K562 (cell line): ENCODE measurements at regions not wholly inside any gene's neighbourhood (a gene's known extent, or its start where the extent isn't known, plus 50 kb on each side); places are given as distances from the start of the nearest gene placed in this dataset.

ENCODE experiments used
- E2F4 ChIP-seq: sonication (generic); formaldehyde crosslinking; IDR thresholded peaks from 2 replicates; pipeline ENCODE4 v1.8.0; 2022; ENCODE audit warnings: mild to moderate bottlenecking, low read depth, missing genetic modification reagents
- FOS ChIP-seq: IDR thresholded peaks from 3 replicates; pipeline ENCODE4 v1.6.1; 2011; ENCODE audit not compliant: insufficient read length; ENCODE audit errors: extremely low read depth
- HDAC2 ChIP-seq: fragments of 450-650 bp; IDR thresholded peaks from 2 replicates; pipeline ENCODE4 v1.6.1; 2016; ENCODE audit warnings: mild to moderate bottlenecking
- ILF3 ChIP-seq: fragments of 450-650 bp; IDR thresholded peaks from 2 replicates; pipeline ENCODE4 v1.6.1; 2018; ENCODE audit warnings: antibody characterized with exemption, mild to moderate bottlenecking, moderate library complexity, borderline replicate concordance
- POLR2A ChIP-seq: fragments of 450-650 bp; conservative IDR thresholded peaks from 2 replicates; pipeline ENCODE4 v1.6.1; 2016
- RAD21 ChIP-seq, 2 experiments: fragments of 250-450 bp in 1 of 2; fragments of 450-650 bp in 1 of 2; sonication (Bioruptor Pico) in 1 of 2; formaldehyde crosslinking in 1 of 2; IDR thresholded peaks in 1 of 2; conservative IDR thresholded peaks in 1 of 2; 2 replicates each; pipeline versions ENCODE4 v1.4.0 to v1.8.0; 2020 to 2022; ENCODE audit warnings: mild to moderate bottlenecking in 2 of 2, moderate library complexity in 1 of 2
- SMARCC2 ChIP-seq: fragments of 450-650 bp; IDR thresholded peaks from 2 replicates; pipeline ENCODE4 v1.6.1; 2017; ENCODE audit warnings: antibody characterized with exemption, moderate library complexity, mild to moderate bottlenecking, low read depth
- SRF ChIP-seq, 2 experiments: fragments of 250-450, 450-650 bp in 1 of 2; sonication (Bioruptor Pico) in 1 of 2; sonication (generic) in 1 of 2; formaldehyde crosslinking; IDR thresholded peaks; 2 replicates each; pipeline versions ENCODE4 v1.5.0 to v1.5.1; 2020 to 2022; ENCODE audit warnings: mild to moderate bottlenecking in 1 of 2, missing genetic modification reagents in 1 of 2
- ZBED1 ChIP-seq: IDR thresholded peaks from 2 replicates; pipeline ENCODE4 v1.6.1; 2014
- ZNF3 ChIP-seq: fragments of 250-450 bp; sonication (Bioruptor Pico); IDR thresholded peaks from 2 replicates; pipeline ENCODE4 v1.5.0; 2021; ENCODE audit warnings: mild to moderate bottlenecking, moderate library complexity
- ZNF77 ChIP-seq: fragments of 250-450 bp; sonication (Bioruptor Pico); IDR thresholded peaks from 2 replicates; pipeline ENCODE4 v1.5.0; 2020

- TF ChIP-seq ZNF3 (CRISPR knock-in tag) (no peak), FOS (no peak), SMARCC2 (no peak), RAD21 (CRISPR knock-in tag; conservative IDR thresholded peaks at IDR 0.05 in 1 of 2, IDR thresholded peaks at IDR 0.05 in 1 of 2) (no peak), POLR2A (no peak), SRF (CRISPR knock-in tag; IDR thresholded peaks at IDR 0.05) (no peak), E2F4 (CRISPR knock-in tag) (no peak), ZBED1 (no peak), ILF3 (no peak), ZNF77 (no peak), HDAC2 (no peak)
Measured at GRCh38 chr3:153670577-153670976, 450.6 kb upstream of the ARHGEF26 start.
